CD14-positive monocyte (primary cell): ENCODE measurements at regions not wholly inside any gene's neighbourhood (a gene's known extent, or its start where the extent isn't known, plus 50 kb on each side); places are given as distances from the start of the nearest gene placed in this dataset.

Experiments
- DNase-seq, 3 donors: peaks; one replicate each; pipeline ENCODE4 v3.0.0-alpha.2; 2011 to 2022
- H2AFZ ChIP-seq: 2 replicates; pipeline ENCODE4 v1.6.0; 2012; ENCODE audit warnings: mild to moderate bottlenecking, low read depth, low read length, inconsistent platforms; ENCODE audit not compliant: insufficient read depth, poor library complexity, severe bottlenecking
- H3K27ac ChIP-seq, 2 donors: 1 replicate in 1 of 2; 2 replicates in 1 of 2; pipeline ENCODE4 v1.5.1; 2012 to 2013; ENCODE audit warnings: low read length in 2 of 2, control low read depth in 1 of 2, inconsistent platforms in 1 of 2, low read depth in 1 of 2, mild to moderate bottlenecking in 1 of 2
- H3K27me3 ChIP-seq, 2 donors: one replicate each; pipeline versions ENCODE4 v1.6.0 to v1.6.1; 2011 to 2013; ENCODE audit warnings: low read length in 2 of 2; ENCODE audit not compliant: control insufficient read depth in 2 of 2, insufficient read depth in 2 of 2
- H3K36me3 ChIP-seq, 2 donors: replicated peaks in 1 of 2; 1 replicate in 1 of 2; 2 replicates in 1 of 2; pipeline versions ENCODE4 v1.5.1 to v1.6.1; 2012 to 2013; ENCODE audit warnings: low read length in 2 of 2, control low read depth in 1 of 2, inconsistent platforms in 1 of 2, mild to moderate bottlenecking in 1 of 2; ENCODE audit not compliant: insufficient read depth in 2 of 2, control insufficient read depth in 1 of 2
- H3K4me1 ChIP-seq, 2 donors: 1 replicate in 1 of 2; 2 replicates in 1 of 2; pipeline versions ENCODE4 v1.5.1 to v1.6.1; 2012 to 2013; ENCODE audit warnings: low read length in 2 of 2, control low read depth in 1 of 2, inconsistent platforms in 1 of 2, mild to moderate bottlenecking in 1 of 2, moderate library complexity in 1 of 2; ENCODE audit not compliant: insufficient read depth in 2 of 2, control insufficient read depth in 1 of 2
- H3K4me2 ChIP-seq: replicated peaks from 2 replicates; pipeline ENCODE3; 2012; ENCODE audit warnings: low read length, moderate library complexity, mild to moderate bottlenecking; ENCODE audit not compliant: poor library complexity, severe bottlenecking; ENCODE audit errors: extremely low read depth
- H3K4me3 ChIP-seq, 3 experiments: fragments of 200-600 bp in 1 of 3; sonication (generic) in 1 of 3; replicated peaks in 1 of 3; 1 replicate in 2 of 3; 2 replicates in 1 of 3; pipeline ENCODE4 v1.5.1; 2011 to 2013; ENCODE audit warnings: low read length in 3 of 3, mild to moderate bottlenecking in 3 of 3, control low read depth in 2 of 3, low read depth in 2 of 3, inconsistent platforms in 1 of 3, moderate library complexity in 1 of 3
- H3K79me2 ChIP-seq: 2 replicates; pipeline ENCODE4 v1.6.0; 2012; ENCODE audit warnings: mild to moderate bottlenecking, control low read depth, inconsistent platforms, low read length, moderate library complexity; ENCODE audit not compliant: insufficient read depth
- H3K9ac ChIP-seq: 2 replicates; pipeline ENCODE4 v1.6.0; 2017; ENCODE audit warnings: low read length, mild to moderate bottlenecking; ENCODE audit not compliant: insufficient read depth, poor library complexity, severe bottlenecking
- H3K9me3 ChIP-seq, 2 donors: replicated peaks in 1 of 2; 1 replicate in 1 of 2; 2 replicates in 1 of 2; pipeline versions ENCODE4 v1.5.1 to v1.6.1; 2012 to 2013; ENCODE audit warnings: low read length in 2 of 2, control low read depth in 1 of 2; ENCODE audit not compliant: control insufficient read depth in 1 of 2, insufficient read depth in 1 of 2
- H4K20me1 ChIP-seq: 2 replicates; pipeline ENCODE4 v1.6.0; 2012; ENCODE audit warnings: mild to moderate bottlenecking, low read length, control low read depth, moderate library complexity; ENCODE audit not compliant: insufficient read depth
- H3K27ac Mint-ChIP-seq, 7 donors: one replicate each; pipeline ENCODE4 v1.8.0; 2020; ENCODE audit warnings: mild to moderate bottlenecking in 7 of 7, mixed read lengths in 7 of 7, moderate library complexity in 6 of 7, inconsistent platforms in 2 of 7
- H3K27me3 Mint-ChIP-seq, 3 donors: one replicate each; pipeline ENCODE4 v1.8.0; 2021 to 2022; ENCODE audit warnings: low read depth in 3 of 3, mild to moderate bottlenecking in 3 of 3, mixed read lengths in 3 of 3, moderate library complexity in 3 of 3, inconsistent platforms in 1 of 3
- H3K36me3 Mint-ChIP-seq, 2 donors: one replicate each; pipeline ENCODE4 v1.8.0; 2020; ENCODE audit warnings: mixed read lengths in 2 of 2, inconsistent platforms in 1 of 2, mild to moderate bottlenecking in 1 of 2
- H3K4me1 Mint-ChIP-seq: one replicate; pipeline ENCODE4 v1.8.0; 2020; ENCODE audit warnings: mild to moderate bottlenecking, mixed read lengths
- H3K4me3 Mint-ChIP-seq, 2 donors: one replicate each; pipeline ENCODE4 v1.8.0; 2020; ENCODE audit warnings: mild to moderate bottlenecking in 2 of 2, mixed read lengths in 2 of 2, moderate library complexity in 1 of 2
- H3K9me3 Mint-ChIP-seq, 7 donors: one replicate each; pipeline ENCODE4 v1.8.0; 2020 to 2022; ENCODE audit warnings: mixed read lengths in 7 of 7, mild to moderate bottlenecking in 6 of 7, moderate library complexity in 6 of 7, inconsistent platforms in 2 of 7
- CTCF ChIP-seq: fragments of 200-600 bp; IDR thresholded peaks from one replicate; pipeline ENCODE4 v1.8.0; 2022; ENCODE audit warnings: antibody characterized with exemption, mild to moderate bottlenecking
- WGBS: methylation state at CpG from one replicate; pipeline ENCODE4 v1.1.5; 2013; ENCODE audit warnings: missing lambda C conversion rate; ENCODE audit not compliant: insufficient coverage; 5-methylcytosine and 5-hydroxymethylcytosine counted together
- intact Hi-C, 2 donors: fragments of 100-400 bp; cut with micrococcal nuclease; formaldehyde crosslinking; loops; one replicate each; pipeline versions ENCODE4 v1.15.0 to v1.15.1; 2023

GRCh38 chr6:164836486-164836885, 472.9 kb downstream of the C6orf118 start:
- no peaks in the 10 kb centered on the region for H3K36me3 ChIP-seq
- H2AFZ ChIP-seq, result no peak overlapping the region
- Mint-ChIP-seq H3K27me3 (peaks cover 0 to 3% (median 0%) of the 10 kb centered on the region in 3 donors), H3K36me3 (no peaks in the 10 kb centered on the region), H3K9me3 (peaks cover 0 to 7% (median 2%) of the 10 kb centered on the region in 7 donors), H3K4me1 (no peaks in the 10 kb centered on the region), H3K4me3 (no peak overlapping the region), H3K27ac (no peak overlapping the region)
- no peak for DNase-seq
- intact Hi-C loops, result no loop called here
- H3K79me2 ChIP-seq, result no peaks in the 10 kb centered on the region
- H3K27me3 ChIP-seq, result no peaks in the 10 kb centered on the region
- no peak overlapping the region for H3K4me2 ChIP-seq
- no peak overlapping the region for H3K9ac ChIP-seq
- no peak overlapping the region for H3K4me3 ChIP-seq
- H4K20me1 ChIP-seq, result no peaks in the 10 kb centered on the region
- peaks cover 10 to 17% of the 10 kb centered on the region in 2 donors for H3K9me3 ChIP-seq
- WGBS, result 100% methylated on average over 1 of the region's 3 CpGs
- no peaks in the 10 kb centered on the region for H3K4me1 ChIP-seq
- TF ChIP-seq CTCF, result no peak
- no peak overlapping the region for H3K27ac ChIP-seq

- H3K27ac Mint-ChIP-seq, result no peak overlapping the region
- no peaks in the 10 kb centered on the region for H3K4me1 ChIP-seq
- intact Hi-C loops, result no loop called here
- no peaks in the 10 kb centered on the region for H3K36me3 ChIP-seq
- no peaks in the 10 kb centered on the region for H3K27me3 ChIP-seq
- no peaks in the 10 kb centered on the region for H3K79me2 ChIP-seq
- H3K27ac ChIP-seq, result no peak overlapping the region
- no peaks in the 10 kb centered on the region for H3K4me1 Mint-ChIP-seq
- no peak overlapping the region for H3K4me3 ChIP-seq
- H4K20me1 ChIP-seq, result no peaks in the 10 kb centered on the region
- H3K4me3 Mint-ChIP-seq, result no peak overlapping the region
- H3K27me3 Mint-ChIP-seq, result peaks cover 0 to 2% (median 1%) of the 10 kb centered on the region in 3 donors
- no peak overlapping the region for H3K4me2 ChIP-seq
- H3K9me3 Mint-ChIP-seq, result peaks cover 2 to 13% (median 6%) of the 10 kb centered on the region in 7 donors
- WGBS, result 72% methylated on average over 7 of the region's 7 CpGs
- no peak overlapping the region for H2AFZ ChIP-seq
- H3K9me3 ChIP-seq, result peaks cover 21 to 26% of the 10 kb centered on the region in 2 donors
- no peak for DNase-seq
- H3K9ac ChIP-seq, result no peak overlapping the region
- H3K36me3 Mint-ChIP-seq, result no peaks in the 10 kb centered on the region
- no peak for TF ChIP-seq CTCF
These were observed 477.0 kb downstream of the C6orf118 start for GRCh38 chr6:164832410-164832809.
